ENCODE measurements at regions not wholly inside any gene's neighbourhood (a gene's known extent, or its start where the extent isn't known, plus 50 kb on each side); places are given as distances from the start of the nearest gene placed in this dataset.
"Not testable (repeated sequence)": the region's sequence is repeated elsewhere in the genome, so short reads cannot be mapped to it uniquely, and the experiment has no call there.

GRCh38 chr6:50962213-50962759, 143.6 kb downstream of the TFAP2B start:
- no peak for DNase-seq

- DNase-seq = no peak
Observed at GRCh38 chr6:50963952-50964351, 145.3 kb downstream of the TFAP2B start.

- no peak for DNase-seq
Observed at GRCh38 chr6:50965495-50965894, 146.8 kb downstream of the TFAP2B start.

GRCh38 chr6:50966532-50966931, 147.9 kb downstream of the TFAP2B start:
- DNase-seq = no peak

- no peak for DNase-seq
Observed at GRCh38 chr6:50966986-50967385, 148.3 kb downstream of the TFAP2B start.

- not testable (repeated sequence) for DNase-seq
Observed at GRCh38 chr6:50968246-50968645, 149.6 kb downstream of the TFAP2B start.

GRCh38 chr6:50970908-50971307, 152.2 kb downstream of the TFAP2B start:
- no peak for DNase-seq

GRCh38 chr6:50973464-50973863, 154.8 kb downstream of the TFAP2B start:
- no peak for DNase-seq

- DNase-seq = no peak
Observed at GRCh38 chr6:50974319-50974718, 155.6 kb downstream of the TFAP2B start.

GRCh38 chr6:50975216-50975615, 156.5 kb downstream of the TFAP2B start:
- no peak for DNase-seq

- no peak for DNase-seq
Observed at GRCh38 chr6:50976907-50977306, 158.2 kb downstream of the TFAP2B start.

GRCh38 chr6:50977796-50978195, 159.1 kb downstream of the TFAP2B start:
- DNase-seq = no peak

- DNase-seq = no peak
Observed at GRCh38 chr6:50978380-50979170, 159.9 kb downstream of the TFAP2B start.

GRCh38 chr6:50979171-50979525, 160.5 kb downstream of the TFAP2B start:
- DNase-seq = no peak

- DNase-seq = no peak
Observed at GRCh38 chr6:50984135-50984534, 165.5 kb downstream of the TFAP2B start.

GRCh38 chr6:50986319-50986718, 167.6 kb downstream of the TFAP2B start:
- no peak for DNase-seq

- no peak for DNase-seq
Observed at GRCh38 chr6:50989123-50989522, 170.5 kb downstream of the TFAP2B start.

- no peak for DNase-seq
Observed at GRCh38 chr6:50990750-50991446, 172.2 kb downstream of the TFAP2B start.

- DNase-seq = no peak
Observed at GRCh38 chr6:50992232-50992631, 173.6 kb downstream of the TFAP2B start.

- DNase-seq = no peak
Observed at GRCh38 chr6:50992704-50993625, 174.3 kb downstream of the TFAP2B start.

GRCh38 chr6:50993941-50994720, 175.5 kb downstream of the TFAP2B start:
- DNase-seq = no peak

GRCh38 chr6:50995036-50995435, 176.4 kb downstream of the TFAP2B start:
- no peak for DNase-seq

Measured in femur (tissue), 1 donor.